DMS114 treated with DMSO at 0.1 percent for 48 hours (cell line): ENCODE measurements at regions not wholly inside any gene's neighbourhood (a gene's known extent, or its start where the extent isn't known, plus 50 kb on each side); places are given as distances from the start of the nearest gene placed in this dataset.

ENCODE experiments used
- DNase-seq: peaks from one replicate; lab custom pipeline; 2025; ENCODE audit not compliant: unreplicated experiment; lab: John Stamatoyannopoulos, UW

- no peak for DNase-seq
These were observed 62.9 kb upstream of the OXGR1 start for GRCh38 chr13:97057176-97057575.

DNA sequence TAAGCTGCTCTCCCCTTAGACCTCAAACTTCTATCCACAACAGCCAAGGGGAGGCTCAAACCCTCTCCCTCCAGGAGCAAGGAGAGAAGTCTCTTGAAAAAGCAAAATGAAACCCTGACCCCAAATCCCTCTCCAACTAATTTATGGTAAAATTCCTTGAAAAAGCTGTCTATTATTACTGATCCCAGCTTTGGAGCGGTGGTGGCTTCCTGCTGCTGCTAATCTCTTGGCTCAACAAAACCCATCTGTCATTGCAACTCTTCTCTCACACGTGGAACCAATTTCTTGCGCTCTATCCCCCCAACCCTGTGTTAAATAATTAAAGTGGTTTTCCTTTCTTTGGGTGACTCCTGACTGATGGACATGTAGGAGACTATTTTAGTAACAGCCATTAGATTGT lies 64.1 kb upstream of the OXGR1 start:
- no peak for DNase-seq

DNA sequence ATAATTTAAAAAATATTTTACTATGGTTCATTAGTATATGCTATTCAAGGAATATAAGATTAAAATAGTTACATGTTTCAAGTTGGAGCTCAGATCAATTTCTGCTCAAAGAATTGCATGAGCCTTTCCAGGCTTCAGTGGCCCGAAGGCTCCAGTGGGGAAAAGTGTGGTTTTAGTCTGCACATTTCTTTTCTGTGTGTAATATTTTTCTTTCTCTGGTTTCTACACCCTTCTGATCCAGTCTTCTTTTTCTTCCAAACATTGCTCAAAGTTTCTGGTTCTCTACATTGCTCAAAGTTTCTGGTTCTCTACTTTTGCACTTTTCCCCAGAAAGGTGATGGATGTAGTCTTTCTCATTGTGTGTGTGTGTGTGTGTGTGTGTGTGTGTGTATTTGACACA lies 64.7 kb upstream of the OXGR1 start:
- DNase-seq, result no peak

DNA sequence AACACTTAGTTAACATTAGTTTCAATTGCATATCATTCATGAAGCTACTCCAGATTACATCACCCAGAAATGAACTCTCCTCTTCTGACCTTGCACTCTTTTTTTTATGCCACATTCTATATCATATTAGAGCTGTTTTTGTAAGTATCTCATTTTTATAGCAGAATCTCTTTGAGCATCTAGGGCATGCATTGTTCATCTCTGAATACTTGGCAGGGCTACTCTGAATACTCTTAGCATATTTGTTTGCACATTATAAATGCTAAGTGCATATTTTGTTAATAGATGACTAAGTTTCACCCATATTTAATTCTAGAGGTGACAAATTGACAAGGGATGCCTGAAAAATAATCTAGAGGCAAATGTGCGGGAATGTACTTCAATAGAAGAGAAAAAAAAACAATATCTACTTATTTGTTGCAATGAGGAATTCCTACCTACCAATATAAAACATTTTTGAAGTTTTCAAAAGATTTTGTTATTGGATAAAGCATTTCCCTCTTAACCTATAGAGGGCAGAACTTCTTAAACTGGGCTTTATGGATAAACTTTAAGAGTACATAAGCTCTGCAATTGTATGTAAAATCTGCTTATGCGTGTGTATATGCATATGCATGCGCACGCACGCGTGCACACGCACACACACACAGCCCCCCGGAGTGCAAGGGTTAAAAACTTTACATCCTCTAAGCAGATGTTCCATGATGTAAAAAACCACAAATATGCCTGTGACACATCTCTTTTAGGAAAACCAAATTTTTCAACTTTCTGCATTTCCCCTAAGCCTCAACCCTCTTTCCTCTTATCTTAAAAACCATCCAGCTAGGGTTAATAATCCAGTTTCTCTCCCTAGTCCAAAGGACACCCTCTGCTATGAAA lies 73.0 kb upstream of the OXGR1 start:
- no peak for DNase-seq

DNA sequence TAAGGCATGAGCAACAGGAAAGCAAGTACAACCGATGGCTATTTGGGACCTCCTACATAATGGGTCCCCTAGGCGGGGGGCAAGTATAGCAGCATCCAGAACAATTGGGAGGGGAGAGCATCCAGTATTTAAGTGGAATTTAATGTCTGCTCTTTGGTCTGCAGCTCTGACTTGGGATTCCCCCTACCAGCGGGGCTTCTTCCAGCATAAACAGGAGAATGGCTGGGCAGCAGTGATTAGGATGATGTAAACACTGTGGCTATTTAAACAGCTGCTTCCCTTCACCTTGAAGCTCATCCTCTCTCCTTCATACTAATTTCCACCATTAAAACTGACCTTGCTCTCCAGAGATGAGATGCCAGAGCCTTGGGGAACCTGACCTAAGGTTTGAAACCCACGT lies 73.9 kb upstream of the OXGR1 start:
- no peak for DNase-seq

GRCh38 chr13:97069050-97069815 lies 75.0 kb upstream of the OXGR1 start:
- DNase-seq, result no peak

DNA sequence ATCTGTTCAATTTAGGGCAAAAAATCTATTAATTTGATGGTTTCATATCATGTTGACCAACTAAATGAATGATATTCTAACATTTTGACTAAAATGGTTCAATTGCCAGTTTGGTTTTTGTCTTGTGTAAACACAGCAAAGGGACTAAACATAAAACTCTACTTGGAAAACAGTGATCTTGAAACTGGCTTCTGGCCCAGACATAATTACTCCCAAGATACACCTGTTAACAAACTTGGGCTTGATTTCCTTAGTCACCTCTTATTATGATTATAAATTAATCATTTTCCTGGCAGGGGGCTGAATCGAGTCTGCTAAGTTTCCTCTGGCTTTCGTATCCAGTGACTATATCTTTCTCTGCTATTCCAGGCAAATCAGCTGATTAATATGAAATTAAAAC lies 78.0 kb upstream of the OXGR1 start:
- no peak for DNase-seq

DNA sequence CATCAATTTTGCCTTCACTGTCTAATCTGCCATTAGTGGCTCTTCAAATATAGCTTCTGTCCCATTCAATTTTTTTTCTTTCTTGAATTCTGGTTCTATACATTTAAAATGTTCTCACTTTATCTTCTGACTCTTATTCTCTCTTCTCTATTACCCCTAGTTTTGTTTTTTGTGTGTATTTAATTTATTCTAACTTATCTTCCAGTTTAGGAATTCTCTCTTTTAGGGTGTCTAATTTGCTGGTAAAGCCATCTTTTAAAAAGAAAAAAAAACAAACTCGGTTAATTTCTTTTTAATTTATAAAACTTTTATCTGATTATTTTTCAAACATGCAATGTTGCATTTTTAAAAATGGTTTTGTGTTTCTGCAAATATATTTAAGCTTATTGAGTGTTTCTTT lies 80.3 kb upstream of the OXGR1 start:
- no peak for DNase-seq

GRCh38 chr13:97076898-97077297 lies 82.6 kb upstream of the OXGR1 start:
- no peak for DNase-seq

- DNase-seq, result no peak
These were observed 83.1 kb upstream of the OXGR1 start for GRCh38 chr13:97077341-97077740.

DNA sequence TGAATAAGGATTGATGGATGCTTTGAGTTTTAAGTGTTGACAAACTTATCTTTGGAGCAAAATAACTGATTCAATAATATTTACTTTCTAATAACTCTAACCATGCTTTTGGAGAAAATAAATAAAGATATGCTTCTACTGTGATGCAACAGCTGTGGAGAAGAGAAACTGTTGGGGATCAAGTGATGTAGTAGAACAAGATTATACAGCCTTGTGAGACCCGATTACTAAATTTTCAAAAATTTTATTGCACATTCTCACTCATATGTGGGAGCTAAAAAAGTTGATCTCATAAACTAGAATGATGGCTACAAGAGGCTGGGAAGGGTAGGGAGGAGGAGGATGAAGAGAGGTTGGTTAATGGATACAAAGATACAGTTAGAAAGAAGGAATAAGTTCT lies 85.5 kb upstream of the OXGR1 start:
- no peak for DNase-seq

DNA sequence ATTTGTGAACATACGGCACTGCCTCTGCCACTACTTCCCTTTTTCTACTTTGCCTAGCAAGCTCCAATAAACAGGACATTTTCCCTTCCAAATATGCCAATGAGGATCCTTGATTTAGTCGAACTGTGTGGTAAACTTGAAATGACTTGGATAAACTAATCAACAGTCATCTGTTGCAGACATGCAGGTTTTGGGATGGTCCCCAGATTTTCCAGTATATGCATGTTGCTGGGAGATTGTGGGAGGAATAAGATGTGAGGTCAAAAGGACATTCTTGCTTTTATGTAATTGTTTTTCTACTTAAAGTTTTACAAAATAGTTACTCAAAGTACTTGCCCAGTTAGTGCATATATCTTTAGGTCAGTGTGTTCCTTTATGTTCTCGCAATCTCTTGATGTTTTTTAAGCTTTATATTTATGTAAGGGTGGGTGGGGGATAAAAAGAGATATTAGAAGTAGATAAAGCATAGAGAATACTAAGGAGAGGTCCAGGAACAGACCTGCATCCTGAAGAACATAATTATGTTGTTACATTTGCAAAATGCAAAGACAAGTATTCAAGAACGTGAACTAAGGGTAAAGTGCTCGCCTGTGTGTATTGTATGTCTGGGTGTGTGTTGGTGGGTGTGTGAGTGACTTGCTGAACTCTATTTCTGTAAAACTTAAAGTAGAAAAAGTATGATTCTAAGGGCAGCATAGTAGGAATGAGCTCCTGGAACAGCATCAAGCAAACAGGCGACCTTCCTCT lies 88.4 kb upstream of the OXGR1 start:
- no peak for DNase-seq

GRCh38 chr13:97091196-97091595 lies 96.9 kb upstream of the OXGR1 start:
- DNase-seq, result no peak

GRCh38 chr13:97100821-97101220 lies 106.5 kb upstream of the OXGR1 start:
- no peak for DNase-seq

GRCh38 chr13:97101912-97102708 lies 107.8 kb upstream of the OXGR1 start:
- no peak for DNase-seq

- DNase-seq, result no peak
These were observed 112.0 kb upstream of the OXGR1 start for GRCh38 chr13:97106323-97106722.

- no peak for DNase-seq
These were observed 113.7 kb upstream of the OXGR1 start for GRCh38 chr13:97107815-97108529.

DNA sequence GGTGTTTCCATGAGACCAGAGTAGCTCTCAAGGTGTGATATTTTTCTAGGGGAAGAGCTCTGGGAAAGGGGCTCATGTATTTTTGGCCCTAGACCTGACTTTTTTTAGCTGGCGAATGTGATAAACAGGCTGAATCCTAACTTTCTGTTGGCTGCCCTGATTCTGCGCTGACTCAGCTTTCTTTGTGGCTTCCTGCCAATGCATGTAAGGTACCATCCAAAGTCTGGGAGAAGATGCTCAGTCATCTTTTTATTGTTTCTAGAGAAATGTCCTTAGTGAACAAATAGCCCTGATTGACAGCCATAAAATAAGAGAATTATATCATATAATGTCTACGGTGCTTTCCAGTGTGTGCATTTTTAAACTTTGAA lies 113.6 kb upstream of the MBNL2 start:
- no peak for DNase-seq

GRCh38 chr13:97109256-97109655 lies 112.9 kb upstream of the MBNL2 start:
- DNase-seq, result no peak

DNA sequence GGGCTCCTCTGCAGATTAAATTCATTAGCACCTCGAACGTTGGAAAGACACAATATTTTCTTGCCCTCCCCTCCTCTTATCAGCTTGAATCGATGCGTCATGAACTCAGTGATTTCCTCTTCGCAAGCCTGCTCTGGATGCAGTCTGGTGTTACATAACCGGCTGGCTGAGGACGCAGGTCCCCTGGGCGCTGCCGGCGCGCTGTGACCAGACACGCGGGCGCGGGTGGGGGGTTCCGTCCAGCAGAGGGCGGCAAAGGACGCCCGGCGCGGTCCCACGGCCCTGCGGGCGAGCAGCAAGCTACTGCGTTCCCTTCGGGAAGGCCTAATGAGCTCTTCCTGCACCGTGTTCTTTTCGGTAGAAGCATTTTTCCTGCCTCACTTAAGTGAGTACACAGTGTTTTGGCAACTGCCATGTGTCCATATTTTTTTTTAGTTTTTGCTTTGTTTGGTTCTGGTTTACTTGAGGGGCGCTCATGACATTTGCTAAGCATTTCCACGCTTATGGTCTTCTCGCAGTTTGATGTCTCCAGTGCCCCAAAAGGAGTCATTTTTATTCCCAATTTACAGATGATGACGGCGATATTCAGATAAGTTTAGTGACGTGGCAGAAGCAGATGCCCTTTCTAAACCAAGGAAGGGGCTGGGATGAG lies 112.2 kb upstream of the MBNL2 start:
- DNase-seq, result peak; percentile 13
